Left ventricle myocardium superior (tissue), 1 donor: ENCODE measurements at regions not wholly inside any gene's neighbourhood (a gene's known extent, or its start where the extent isn't known, plus 50 kb on each side); places are given as distances from the start of the nearest gene placed in this dataset.
A peak's percentile ranks its signal among the peaks of the same experiment; 100 is the strongest.

ENCODE experiments used
- ATAC-seq: fragments of 200-7000 bp; cut with Tn5 transposase; one replicate; pipeline ENCODE4 v1.9.1; 2020; ENCODE audit warnings: mild to moderate bottlenecking, moderate library complexity
- DNase-seq: peaks from one replicate; pipeline ENCODE4 v3.0.0-alpha.2; 2020
- intact Hi-C: fragments of 100-400 bp; cut with micrococcal nuclease; formaldehyde crosslinking; loops from one replicate; pipeline ENCODE4 v1.11.0; 2022
- donor health status: DM: no; HTN: yes; CAD: no; lungs with severe emphysema.

- intact Hi-C loops, result no loop called here
- ATAC-seq (no peak), DNase-seq (no peak)
Observed at GRCh38 chr22:44599084-44599483, 101.1 kb upstream of the RTL6 start.

DNA sequence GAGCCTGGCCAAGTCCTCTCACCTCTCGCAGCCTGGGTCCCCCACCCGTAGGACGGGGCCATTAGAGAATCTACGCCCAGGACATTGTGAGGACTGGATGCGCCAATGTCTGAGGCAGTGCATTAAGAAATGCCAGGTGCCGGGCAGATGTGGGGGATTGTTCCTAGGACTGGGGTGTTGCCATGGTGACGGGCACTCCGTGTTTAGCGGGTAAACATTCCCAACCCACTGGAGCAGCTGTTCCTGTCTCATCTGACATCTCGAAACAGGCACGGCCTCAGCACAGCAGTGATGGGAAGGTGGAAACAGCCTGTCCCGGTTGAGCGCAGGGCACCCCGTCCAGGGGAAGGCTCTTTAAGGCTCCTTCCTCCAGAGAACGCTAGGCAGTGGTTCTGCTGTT is 99.6 kb upstream of the RTL6 start:
- ATAC-seq, result no peak

GRCh38 chr22:44596396-44597125 is 98.5 kb upstream of the RTL6 start:
- DNase-seq (no peak), ATAC-seq (no peak)
- intact Hi-C loops, result no loop called here

More for the DNA sequence above, 99.6 kb upstream of the RTL6 start:
- intact Hi-C loops, result no loop called here
- DNase-seq, result no peak

- intact Hi-C loops, result no loop called here
- DNase-seq (no peak), ATAC-seq (no peak)
Observed at GRCh38 chr22:44595841-44596341, 97.9 kb upstream of the RTL6 start.

DNA sequence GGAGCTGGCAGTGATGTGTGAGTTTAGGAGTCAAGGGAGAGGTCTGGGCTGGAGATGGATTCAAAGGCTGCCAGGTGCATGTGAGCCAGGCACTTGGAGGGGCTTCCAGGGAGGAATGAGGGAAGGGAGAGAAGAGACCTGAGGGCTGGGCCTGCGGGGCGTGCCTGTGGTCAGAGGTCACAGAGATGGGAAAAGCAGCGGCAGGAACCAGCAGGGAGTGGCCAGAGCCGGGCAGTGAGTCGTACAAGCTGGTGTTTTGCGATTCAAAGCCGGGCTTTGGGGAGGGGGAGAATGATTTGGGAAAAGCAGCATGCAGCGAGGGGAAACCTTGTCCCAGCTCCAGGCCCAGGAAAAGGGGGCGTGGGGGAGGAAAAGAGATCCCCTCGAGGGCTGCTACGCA is 96.9 kb upstream of the RTL6 start:
- intact Hi-C loops, result no loop called here
- no peak for DNase-seq
- ATAC-seq, result no peak

DNA sequence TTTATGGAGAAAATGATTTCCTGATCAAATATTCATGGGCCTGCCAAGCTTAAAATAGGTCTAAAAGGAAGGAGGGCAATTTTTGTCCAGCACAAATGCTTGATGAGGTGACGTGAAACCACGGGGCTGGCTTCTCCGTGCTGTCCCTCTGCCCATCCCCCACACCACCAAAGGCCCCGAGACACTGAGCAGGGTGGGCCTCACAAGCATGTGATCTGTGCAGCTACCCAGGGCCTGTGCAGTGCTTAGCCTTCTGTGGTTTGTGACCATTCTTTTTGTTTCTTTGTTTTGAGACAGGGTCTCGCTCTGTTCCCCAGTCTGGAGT is 94.8 kb upstream of the RTL6 start:
- DNase-seq (no peak), ATAC-seq (no peak)
- intact Hi-C loops, result no loop called here

DNA sequence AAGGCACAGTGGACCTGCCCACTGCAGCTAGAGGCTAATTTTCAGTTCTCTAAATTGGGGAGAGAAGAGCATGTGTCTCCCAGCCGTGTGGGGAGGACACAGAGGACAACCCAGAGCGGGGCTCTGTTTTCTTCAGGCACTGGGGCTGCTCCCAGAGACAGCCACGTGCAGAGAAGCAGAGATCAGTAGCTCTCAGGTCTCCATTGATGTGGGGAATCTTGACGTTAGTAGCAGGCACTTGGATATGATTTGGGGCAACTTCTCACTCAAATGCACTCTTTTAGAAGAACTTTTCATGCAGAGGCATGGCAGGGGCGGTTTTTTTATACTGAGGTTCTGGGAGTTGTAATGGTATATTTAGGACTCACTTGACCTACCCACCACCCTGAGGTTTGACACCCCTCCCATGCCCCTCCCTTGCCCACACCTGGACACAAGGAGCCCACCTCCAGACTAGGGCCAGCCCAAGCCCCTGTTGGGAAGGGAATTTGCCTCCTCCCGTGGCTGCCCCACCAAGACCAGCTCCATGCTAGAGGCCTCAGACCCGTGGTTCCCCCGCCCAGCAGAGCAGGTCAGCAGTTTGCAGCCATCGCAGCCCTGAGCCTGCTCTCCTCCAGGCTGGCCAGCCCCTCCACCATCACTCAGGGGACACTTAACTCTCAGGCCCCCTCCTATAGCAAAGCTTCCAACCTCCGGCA is 94.2 kb upstream of the RTL6 start:
- intact Hi-C loops, result no loop called here
- no peak for DNase-seq
- no peak for ATAC-seq

DNA sequence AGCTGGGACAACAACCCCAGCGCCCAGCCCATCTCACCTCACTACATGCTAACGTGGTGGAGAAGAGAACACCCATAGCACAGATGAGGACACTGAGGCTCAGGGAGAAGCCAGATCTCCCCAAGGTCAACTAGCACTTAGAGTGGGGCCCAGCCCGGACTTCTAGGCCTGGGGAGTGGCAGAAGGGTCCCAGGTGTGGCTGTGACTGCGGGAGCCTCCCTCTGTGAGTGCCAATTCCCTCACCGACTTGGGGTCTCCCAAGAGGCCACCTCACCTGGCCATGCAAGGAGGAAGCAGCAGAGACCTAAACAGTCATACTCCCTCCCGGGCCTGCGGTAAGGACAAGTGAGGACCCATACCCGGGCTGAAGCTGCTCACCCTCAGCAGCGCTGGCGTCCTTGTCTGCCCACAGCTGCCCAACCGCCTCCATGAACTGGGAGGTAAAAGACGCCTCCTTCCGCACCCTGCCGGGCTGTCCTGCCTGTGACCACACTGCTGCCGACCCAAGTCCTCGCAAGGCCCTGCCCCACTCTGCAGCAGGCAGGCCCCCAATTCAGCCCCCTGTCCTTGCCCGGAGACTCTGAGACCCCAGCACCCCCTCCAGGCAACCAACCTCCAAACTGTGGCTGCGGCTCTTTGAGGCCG is 93.2 kb upstream of the RTL6 start:
- no peak for DNase-seq
- no peak for ATAC-seq
- intact Hi-C loops, result no loop called here

GRCh38 chr22:44590291-44590690 is 92.3 kb upstream of the RTL6 start:
- ATAC-seq (no peak), DNase-seq (peak; percentile 15)
- intact Hi-C loops, result no loop called here

GRCh38 chr22:44589831-44590230 is 91.8 kb upstream of the RTL6 start:
- ATAC-seq, result no peak
- intact Hi-C loops, result no loop called here
- DNase-seq, result no peak

DNA sequence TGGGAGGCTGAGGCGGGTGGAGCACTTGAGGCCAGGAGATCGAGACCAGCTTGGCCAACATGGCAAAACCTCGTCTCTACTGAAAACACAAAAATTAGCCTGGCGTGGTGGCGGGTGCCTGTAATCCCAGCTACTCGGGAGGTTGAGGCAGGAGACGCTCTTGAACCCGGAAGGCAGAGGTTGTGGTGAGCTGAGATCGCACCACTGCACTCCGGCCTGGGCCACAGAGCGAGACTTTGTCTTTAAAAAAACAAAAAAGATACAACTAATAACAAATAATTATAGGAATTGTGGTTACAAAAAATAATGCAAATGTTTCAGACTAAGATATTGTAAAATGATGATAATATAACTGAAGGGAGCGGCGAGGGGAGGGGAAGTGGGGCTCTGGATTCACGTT is 90.3 kb upstream of the RTL6 start:
- intact Hi-C loops, result no loop called here
- peak; percentile 2 for DNase-seq
- ATAC-seq, result no peak

DNA sequence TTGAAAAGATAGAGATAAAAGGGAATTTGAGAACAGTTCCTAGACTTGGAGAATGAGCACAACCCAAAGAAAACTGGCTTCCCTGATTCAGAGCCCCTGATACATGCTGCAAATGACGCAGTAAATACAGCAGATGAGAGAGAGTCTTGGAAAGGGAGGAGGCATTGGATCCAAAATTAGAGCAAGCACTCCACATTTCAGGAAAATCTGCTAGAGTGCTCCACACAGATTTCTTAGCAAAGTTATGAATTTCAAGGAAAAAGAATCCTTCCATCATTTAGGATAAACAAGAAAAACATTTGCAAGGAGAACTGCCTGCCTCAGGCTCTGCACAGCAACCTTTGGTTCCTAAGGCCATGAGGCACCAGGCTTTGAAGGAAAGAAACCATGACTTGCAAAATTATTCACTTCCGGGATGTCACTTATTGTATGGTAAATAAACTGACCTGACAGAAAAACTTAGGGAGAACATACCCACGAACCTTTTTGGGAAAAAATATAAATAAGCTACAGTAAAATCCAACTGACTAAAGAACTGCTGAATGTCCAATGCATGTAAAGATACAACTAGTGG is 89.8 kb upstream of the RTL6 start:
- no peak for ATAC-seq
- intact Hi-C loops, result no loop called here

GRCh38 chr22:44586999-44587736 is 89.1 kb upstream of the RTL6 start:
- intact Hi-C loops, result no loop called here
- ATAC-seq, result no peak
- DNase-seq, result peak; percentile 21

More for the DNA sequence above, 89.8 kb upstream of the RTL6 start:
- no peak for DNase-seq

GRCh38 chr22:44586351-44586990 is 88.4 kb upstream of the RTL6 start:
- intact Hi-C loops, result no loop called here
- DNase-seq (peak; percentile 13), ATAC-seq (no peak)

GRCh38 chr22:44585559-44586350 is 87.7 kb upstream of the RTL6 start:
- DNase-seq, result peak; percentile 10
- intact Hi-C loops, result no loop called here
- ATAC-seq, result no peak

GRCh38 chr22:44584256-44584902 is 86.3 kb upstream of the RTL6 start:
- peak; percentile 56 for DNase-seq
- peak; percentile 75 for ATAC-seq
- intact Hi-C loops, result no loop called here

GRCh38 chr22:44583854-44584253 is 85.8 kb upstream of the RTL6 start:
- intact Hi-C loops, result no loop called here
- peak; percentile 17 for DNase-seq
- no peak for ATAC-seq
